GM18505 (cell line): ENCODE measurements at regions not wholly inside any gene's neighbourhood (a gene's known extent, or its start where the extent isn't known, plus 50 kb on each side); places are given as distances from the start of the nearest gene placed in this dataset.

Experiments used
- ATAC-seq: cut with Tn5 transposase; IDR thresholded peaks from one replicate; pipeline ENCODE4 v1.9.1; 2021; ENCODE audit not compliant: unreplicated experiment
- POLR2A ChIP-seq: IDR thresholded peaks from 4 replicates; pipeline ENCODE4 v1.6.1; 2011; ENCODE audit warnings: borderline replicate concordance; ENCODE audit not compliant: insufficient read depth, insufficient read length; ENCODE audit errors: extremely low read depth

GRCh38 chr2:8413589-8414135 lies 268.2 kb upstream of the ID2 start:
- no peak for ATAC-seq
- no peak for TF ChIP-seq POLR2A

DNA sequence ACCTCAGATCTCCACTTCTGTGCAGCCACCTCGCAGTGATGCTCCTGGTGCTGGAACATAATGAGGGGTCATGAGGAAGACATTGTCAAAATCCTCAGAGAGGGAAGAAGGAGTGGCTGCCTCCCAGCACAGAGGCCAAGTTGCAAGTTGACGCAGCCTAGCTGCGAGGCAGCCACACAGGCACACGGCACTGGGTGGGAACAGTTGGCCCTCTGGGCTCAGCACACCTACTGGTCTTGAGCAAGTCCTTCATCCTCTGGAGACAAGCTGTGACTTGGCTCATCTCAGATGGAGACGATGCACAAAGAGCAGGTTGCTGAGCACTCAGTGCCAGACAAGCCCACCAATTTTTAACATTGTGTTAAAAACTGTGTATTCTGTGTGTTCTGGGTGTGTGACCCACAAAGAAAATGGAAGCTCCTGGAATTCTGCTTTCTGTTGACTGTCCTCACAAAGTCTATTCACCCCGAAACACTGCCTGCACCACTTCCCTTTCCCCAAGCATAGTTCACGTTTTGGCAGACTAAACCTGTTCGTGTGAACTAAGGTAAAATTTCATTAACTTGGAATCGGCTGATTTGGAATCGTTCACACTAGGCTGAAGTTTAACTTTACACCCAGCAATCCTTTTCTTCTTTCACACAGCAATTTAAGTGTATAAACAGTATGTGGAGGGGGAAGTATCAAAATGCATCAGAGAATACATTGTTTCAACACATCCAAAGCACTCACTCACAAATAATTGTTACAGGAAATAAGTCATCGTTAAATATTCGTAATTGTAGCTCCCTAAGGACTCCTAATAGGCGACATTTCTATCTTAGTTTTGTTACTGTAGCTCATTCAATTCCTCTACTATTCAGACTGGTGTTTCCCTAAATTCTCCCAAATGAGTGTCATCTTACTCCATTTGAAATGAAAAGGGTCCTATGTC lies 266.6 kb upstream of the ID2 start:
- ATAC-seq: no peak
- no peak for TF ChIP-seq POLR2A

DNA sequence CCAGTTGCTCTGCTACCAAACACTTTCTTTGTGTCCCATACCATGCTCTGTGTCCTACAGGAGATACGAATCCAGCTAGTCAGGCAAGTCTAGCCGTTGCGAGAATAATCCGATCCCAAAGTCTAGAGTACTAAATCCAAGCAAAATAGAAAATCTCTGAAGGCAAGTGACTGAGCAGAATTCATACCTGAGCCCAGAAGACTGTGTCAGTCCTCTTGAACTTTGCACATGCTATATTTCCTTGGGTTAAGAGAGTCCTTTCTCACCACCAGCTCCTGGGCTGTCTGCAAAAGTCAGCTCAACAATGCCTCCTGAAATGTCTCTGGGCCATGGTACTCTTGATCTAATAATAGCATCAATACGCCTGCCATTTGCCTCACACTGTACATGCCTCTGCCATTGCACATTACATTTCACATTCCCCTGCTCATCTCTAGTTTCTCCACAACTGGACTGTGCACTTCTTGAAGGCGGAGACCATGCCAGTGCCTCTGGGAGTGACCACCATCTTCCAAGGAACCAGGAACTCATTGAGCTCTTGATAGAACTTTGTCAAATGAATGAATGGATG lies 265.8 kb upstream of the ID2 start:
- no peak for TF ChIP-seq POLR2A
- no peak for ATAC-seq

- no peak for TF ChIP-seq POLR2A
- no peak for ATAC-seq
These were observed 264.7 kb upstream of the ID2 start for GRCh38 chr2:8416849-8417832.

DNA sequence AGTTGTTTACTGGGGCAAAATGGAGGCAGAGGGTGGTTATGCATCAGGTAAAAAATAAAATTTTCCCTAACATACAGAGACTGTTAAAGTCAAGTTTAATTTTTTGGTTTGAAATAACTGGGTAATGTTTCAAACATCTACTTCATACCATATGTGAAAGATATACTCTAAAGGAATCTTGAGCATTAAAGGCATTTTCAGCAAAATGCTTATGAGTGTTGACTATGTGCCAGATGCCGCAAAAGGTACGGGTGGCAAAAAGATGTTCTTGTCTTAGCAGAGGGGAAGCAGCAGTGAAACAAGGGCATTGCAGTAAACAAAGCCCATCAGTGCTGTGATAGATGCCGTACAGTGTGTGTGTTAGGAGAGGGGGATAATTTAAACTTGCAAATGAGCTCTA lies 263.1 kb upstream of the ID2 start:
- ATAC-seq: no peak
- TF ChIP-seq POLR2A: no peak

GRCh38 chr2:8421658-8422449 lies 260.0 kb upstream of the ID2 start:
- peak; percentile 66 for ATAC-seq
- no peak for TF ChIP-seq POLR2A

DNA sequence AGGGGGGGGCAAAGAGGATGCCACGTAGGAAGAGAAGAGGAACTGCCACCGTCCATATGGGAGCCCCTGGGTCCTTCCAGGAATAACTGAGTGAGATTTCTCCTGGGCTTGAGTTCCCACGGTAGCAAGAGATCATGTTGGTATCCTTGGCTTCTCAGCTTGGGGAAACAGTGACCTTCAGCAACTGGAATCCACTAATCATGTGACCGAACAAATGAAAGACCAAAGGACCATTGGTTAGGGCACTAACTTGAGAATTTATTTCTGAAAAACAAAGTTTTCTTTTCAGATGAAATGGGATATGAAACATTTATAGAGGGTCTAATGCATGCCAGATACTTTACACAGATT lies 259.4 kb upstream of the ID2 start:
- TF ChIP-seq POLR2A: no peak
- no peak for ATAC-seq

- ATAC-seq: no peak
- TF ChIP-seq POLR2A: no peak
These were observed 256.6 kb upstream of the ID2 start for GRCh38 chr2:8424997-8425900.

DNA sequence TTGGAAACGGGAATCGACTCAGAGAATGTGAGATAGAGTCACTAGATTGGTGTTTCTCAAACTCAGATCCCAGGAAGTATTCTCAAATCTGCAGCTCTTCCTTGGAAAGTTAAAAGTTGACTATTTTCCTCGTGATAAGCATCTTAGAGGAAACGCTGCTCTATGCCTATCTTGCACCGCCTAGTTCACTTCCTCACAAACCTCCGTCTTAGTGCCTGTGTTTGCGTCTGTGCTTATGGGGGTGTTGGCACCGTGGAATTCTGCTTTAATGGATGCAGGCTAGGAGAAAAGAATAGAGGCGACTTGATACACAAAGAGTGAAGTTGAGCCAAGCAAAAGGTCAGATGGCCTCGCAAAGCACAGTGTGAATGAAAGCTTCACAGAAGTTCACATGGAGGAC lies 255.3 kb upstream of the ID2 start:
- ATAC-seq: no peak

DNA sequence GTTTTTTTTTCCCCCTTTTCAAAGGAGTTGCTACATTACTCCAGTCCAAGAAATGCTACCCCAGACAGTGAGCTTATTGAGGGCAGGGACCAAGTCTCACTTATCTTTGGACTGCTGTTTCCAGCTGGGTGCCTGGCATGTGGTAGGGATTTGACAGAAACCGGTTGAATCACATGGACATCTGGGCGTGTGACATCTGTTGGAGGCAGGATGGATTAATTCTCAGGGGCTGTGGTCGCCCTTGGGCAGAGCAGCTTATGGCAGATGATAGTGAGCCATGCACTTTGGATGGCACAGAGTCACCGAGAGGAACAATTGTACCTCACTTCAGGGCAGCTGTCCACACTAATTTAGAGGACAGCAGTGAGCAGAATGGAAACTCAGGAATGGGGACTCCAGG lies 254.6 kb upstream of the ID2 start:
- TF ChIP-seq POLR2A: no peak
- ATAC-seq: no peak

More for the DNA sequence above, 255.3 kb upstream of the ID2 start:
- no peak for TF ChIP-seq POLR2A

GRCh38 chr2:8430628-8431027 lies 251.2 kb upstream of the ID2 start:
- ATAC-seq: no peak
- no peak for TF ChIP-seq POLR2A

DNA sequence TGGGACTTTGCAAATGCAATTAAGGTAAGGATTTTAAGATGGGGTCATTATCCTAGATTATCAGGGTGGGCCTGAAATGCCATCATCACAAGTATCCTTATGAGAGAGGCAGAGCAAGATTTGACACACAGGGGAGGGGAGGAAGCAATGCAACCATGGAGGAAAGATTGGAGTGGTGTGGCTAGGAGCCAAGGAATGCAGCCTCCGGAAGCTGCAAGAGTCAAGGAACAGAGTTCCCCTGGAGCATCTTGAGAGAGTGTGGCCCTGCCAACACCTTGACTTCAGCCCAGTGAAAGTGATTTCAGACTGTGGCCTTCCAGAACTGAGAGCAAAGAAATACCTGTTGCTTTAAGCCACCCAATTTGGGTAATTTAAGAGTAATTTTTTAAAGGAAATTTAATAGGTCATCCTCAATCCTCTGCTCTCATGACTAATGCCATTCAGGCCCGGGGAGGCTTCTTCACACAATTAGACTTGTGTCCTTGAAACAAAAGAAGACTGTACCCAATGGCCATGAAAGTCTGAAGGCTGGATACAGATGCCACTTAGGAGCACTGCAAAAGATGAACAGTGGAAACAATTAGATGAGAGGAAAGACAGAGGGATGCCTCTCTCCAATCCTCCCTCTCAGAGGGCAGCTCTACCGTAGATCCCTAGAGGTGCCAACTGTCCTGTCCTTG lies 250.3 kb upstream of the ID2 start:
- TF ChIP-seq POLR2A: no peak
- no peak for ATAC-seq
